Sigmoid colon (tissue), 4 donors: ENCODE measurements at regions not wholly inside any gene's neighbourhood (a gene's known extent, or its start where the extent isn't known, plus 50 kb on each side); places are given as distances from the start of the nearest gene placed in this dataset.

ENCODE experiments used
- POLR2A ChIP-seq, 2 donors: fragments of 450-650 bp; IDR thresholded peaks; one replicate each; pipeline ENCODE4 v1.6.1; 2016; ENCODE audit warnings: antibody characterized with exemption in 2 of 2, mild to moderate bottlenecking in 2 of 2, moderate library complexity in 2 of 2
- POLR2AphosphoS5 ChIP-seq, 4 donors: sonication (generic); formaldehyde crosslinking; IDR thresholded peaks; one replicate each; pipeline ENCODE4 v1.6.1; 2017; ENCODE audit warnings: antibody characterized with exemption in 4 of 4
- TF ChIP-seq, protein P1 (sequence below), 4 experiments: fragments of 450-650 bp in 3 of 4; fragments of 200-600 bp in 1 of 4; IDR thresholded peaks; one replicate each; pipeline ENCODE4 v1.5.1; 2016 to 2019; ENCODE audit warnings: antibody characterized with exemption in 4 of 4, mild to moderate bottlenecking in 3 of 4, moderate library complexity in 2 of 4

DNA sequence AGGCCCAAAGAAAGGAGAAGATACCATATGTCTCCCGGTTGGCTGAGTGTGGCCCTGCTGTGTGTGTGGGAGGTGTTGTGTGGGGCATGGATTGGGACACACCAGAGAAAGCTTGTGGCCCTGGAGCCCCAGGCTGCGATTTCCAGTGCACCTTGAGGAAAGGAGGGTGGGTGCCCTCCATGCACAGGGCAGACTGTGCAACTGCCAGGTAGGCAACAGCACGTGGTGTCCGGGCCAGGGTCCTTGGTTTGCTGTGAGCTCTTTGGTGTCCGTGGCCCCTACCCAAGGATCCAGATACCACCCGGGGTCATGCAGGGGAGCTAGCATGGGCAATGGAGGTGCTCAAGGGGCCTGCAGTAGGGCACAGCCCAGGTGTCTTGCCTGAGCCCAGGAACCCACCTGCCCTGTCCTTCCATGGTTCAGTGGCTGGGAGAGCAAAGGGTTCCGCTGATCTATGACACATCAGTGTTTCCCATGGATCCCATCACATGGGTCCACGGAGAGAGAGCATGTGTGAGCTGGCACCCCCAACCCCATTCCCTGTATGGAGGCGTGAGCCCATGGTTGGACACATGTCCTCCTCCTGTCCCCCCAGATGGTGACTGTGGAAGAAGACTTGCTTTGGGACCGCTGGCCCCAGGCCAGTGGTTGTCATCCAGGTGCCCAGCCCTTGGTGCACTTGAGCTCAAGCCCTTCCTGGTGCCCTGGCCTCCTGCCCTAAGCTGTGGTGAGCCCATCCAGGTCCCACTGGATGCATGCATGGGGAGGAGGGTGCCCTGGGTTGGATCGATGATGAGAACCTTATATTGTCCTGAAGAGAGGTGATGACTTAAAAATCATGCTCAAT lies 223.4 kb downstream of the SNRPN start:
- TF ChIP-seq, protein P1, sequence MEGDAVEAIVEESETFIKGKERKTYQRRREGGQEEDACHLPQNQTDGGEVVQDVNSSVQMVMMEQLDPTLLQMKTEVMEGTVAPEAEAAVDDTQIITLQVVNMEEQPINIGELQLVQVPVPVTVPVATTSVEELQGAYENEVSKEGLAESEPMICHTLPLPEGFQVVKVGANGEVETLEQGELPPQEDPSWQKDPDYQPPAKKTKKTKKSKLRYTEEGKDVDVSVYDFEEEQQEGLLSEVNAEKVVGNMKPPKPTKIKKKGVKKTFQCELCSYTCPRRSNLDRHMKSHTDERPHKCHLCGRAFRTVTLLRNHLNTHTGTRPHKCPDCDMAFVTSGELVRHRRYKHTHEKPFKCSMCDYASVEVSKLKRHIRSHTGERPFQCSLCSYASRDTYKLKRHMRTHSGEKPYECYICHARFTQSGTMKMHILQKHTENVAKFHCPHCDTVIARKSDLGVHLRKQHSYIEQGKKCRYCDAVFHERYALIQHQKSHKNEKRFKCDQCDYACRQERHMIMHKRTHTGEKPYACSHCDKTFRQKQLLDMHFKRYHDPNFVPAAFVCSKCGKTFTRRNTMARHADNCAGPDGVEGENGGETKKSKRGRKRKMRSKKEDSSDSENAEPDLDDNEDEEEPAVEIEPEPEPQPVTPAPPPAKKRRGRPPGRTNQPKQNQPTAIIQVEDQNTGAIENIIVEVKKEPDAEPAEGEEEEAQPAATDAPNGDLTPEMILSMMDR (IDR thresholded peaks at IDR 0.05), result no peak
- TF ChIP-seq POLR2AphosphoS5 (IDR thresholded peaks at IDR 0.05), result no peak
- no peak for TF ChIP-seq POLR2A (IDR thresholded peaks at IDR 0.05)
